RPMI7951 (cell line): ENCODE measurements at regions not wholly inside any gene's neighbourhood (a gene's known extent, or its start where the extent isn't known, plus 50 kb on each side); places are given as distances from the start of the nearest gene placed in this dataset.
"Not testable (repeated sequence)": the region's sequence is repeated elsewhere in the genome, so short reads cannot be mapped to it uniquely, and the experiment has no call there.

Experiments used
- DNase-seq: peaks from one replicate; pipeline ENCODE4 v3.0.0-alpha.2; 2012; ENCODE audit warnings: low read depth

- DNase-seq: not testable (repeated sequence)
Measured at GRCh38 chr5:159502116-159502515, 171.8 kb upstream of the IL12B start.

GRCh38 chr5:159503236-159503635, 172.9 kb upstream of the IL12B start:
- DNase-seq: no peak

DNA sequence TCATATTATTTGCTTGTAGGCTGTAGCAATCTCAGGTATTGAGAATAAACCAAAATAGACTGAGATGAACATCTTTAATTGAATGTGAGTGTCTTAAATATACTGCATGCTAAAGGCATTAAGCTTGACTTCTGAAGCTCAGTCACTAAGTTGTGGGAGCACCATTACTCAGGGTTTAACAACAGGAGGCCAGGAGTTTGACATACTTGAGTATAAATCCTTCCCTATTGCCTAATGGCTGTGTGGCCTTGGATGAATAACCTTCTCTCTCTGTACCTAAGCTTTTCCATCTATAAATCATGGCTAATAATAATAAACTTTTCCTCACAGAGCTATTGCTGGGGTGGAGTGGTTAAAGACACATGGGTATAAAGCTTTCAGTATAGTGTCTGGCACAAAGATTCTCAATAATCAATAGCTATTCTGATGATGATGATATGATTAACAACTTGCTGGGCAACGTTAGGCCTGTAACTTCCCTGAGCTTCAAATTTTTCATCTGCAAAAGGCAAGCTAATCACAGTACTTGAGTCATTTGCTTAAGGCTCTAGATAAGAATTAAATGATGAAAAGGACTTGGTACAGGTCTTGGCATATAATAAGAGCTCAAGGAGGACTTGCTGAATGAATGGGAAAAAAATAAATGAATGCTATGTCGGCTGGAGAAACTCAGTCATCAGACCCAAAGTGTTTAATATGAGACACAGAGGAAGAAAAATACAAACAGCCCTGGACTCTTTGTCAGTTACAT, 174.0 kb upstream of the IL12B start:
- DNase-seq: no peak

GRCh38 chr5:159504857-159505304, 174.6 kb upstream of the IL12B start:
- DNase-seq: peak; percentile 40

GRCh38 chr5:159507055-159507454, 176.8 kb upstream of the IL12B start:
- no peak for DNase-seq

DNA sequence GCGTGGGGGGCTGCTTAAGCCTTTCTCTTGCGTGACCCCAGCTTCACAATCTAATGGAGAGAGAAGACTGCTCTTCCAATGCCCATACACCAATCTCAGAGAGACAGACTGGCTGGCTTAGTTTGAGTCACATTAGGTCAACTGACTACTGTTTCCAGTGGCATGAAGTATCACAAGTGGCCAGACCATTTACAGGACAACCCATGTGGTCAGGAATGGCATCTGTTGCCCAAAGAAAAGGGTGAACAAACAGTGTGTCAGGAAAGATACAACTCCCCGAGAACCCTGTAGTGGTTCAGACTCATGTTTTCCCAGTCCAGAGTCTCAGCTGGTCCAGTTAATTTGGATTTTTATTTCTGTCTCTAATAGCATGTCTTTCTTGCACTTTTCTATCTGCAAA, 177.4 kb upstream of the IL12B start:
- no peak for DNase-seq

GRCh38 chr5:159508344-159508743, 178.1 kb upstream of the IL12B start:
- no peak for DNase-seq

- no peak for DNase-seq
Measured at GRCh38 chr5:159509002-159509660, 178.8 kb upstream of the IL12B start.

DNA sequence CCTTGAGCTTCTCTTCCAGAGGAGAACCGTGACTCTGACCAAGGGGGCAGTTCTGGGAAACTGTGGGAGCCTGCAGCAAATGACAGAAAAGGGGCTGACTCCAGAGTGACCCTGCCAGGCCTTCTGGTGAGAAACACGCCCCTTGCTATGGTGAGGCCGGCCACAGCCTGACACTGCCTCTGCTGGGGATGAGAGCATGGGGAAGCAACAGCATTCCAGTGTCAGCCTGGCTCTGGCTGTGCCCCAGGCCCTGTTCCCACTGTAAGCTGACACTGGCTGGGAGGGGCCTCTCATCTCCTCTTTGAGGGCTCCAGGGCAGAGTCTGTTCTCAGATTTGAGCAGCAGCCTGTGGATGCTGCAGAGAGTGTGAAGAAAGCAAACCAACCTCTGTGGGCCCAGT, 180.0 kb upstream of the IL12B start:
- DNase-seq: peak; percentile 69

DNA sequence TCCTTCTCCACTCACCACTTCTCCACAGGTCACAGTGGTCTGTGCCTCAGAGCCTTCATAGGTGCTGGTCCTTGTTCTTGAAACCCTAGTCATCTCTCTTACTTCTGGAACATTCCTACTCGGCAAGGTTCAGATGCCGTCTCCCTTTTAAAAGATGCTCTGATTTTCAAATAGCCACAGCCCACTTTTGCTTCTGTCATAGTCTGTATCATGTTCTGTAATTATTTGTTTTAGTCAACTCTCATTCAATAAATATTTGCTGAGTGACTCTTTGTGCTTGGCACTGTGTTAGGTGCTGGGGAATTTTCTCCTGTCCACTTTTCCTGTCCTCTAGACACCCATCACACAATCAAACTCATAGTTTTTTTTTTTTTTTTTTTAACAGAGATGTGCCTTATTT, 181.3 kb upstream of the IL12B start:
- DNase-seq: no peak

GRCh38 chr5:159512064-159512463, 181.8 kb upstream of the IL12B start:
- DNase-seq: no peak

DNA sequence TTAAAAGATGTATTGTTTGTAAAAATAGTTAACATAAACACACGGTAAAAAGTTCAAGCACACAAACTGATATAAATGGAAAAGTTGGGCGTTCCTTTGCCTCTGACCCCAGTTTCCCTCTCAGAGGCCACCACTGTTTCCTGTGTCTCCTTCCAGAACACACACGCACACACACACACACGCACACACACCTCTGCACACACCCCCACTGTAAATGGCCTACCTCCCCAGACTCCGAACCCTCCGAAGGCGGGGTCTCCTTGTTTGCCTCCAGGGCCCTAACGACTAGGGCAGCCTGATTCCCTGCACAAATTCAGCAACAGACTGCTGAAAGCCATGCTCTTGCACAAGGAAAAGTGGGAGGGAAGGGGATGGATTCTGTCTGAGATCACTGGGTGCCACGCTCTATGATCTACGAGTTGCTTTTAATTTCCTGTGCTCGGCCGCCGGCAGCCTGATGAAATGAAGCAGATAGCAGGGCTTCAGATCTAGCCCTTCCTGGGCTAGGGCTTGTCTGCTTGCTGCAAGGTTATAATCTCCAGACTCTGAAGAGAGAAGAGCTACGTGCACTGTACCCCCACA, 184.0 kb upstream of the IL12B start:
- DNase-seq: no peak

- no peak for DNase-seq
Measured at GRCh38 chr5:159515197-159515596, 184.9 kb upstream of the IL12B start.

GRCh38 chr5:159515909-159516415, 185.7 kb upstream of the IL12B start:
- peak; percentile 38 for DNase-seq

DNA sequence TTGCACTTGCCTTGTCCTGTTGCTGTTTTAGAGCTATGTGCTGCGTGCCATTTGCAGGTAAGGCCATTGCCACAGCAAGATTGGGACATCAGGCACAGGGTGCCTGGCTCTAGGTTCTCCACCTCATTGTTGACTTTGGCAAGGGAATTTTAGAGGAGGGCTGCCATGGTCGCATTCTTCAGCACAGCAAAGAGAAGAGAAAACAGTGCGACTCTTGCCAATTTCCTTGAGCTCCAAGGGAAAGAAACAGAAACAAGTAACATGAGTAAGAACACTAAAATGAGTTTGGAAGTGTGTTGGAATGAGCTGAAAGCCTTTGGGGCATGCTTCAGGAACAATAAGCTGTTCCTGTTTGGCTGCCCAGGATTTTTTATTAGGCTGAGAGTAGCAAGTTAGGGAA, 188.1 kb upstream of the IL12B start:
- DNase-seq: no peak

DNA sequence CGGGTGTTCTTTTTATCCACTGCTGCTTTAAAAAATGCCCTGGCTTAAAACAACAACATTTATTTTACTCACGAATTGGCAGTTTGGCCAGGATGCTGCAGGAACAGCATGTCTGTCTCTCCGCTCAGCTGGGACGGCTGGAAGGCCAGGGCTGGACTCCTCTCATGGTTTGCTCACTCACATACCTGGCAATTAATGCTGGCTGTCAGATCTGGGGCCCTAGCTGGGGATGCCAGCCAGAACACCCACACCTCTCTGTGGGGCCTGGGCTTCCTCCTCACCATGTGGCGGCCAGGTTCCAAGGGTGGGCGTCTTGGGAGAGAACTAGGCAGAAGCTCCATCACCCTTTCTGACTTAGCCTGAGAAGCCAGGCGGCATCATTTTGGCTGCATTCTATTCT, 189.1 kb upstream of the IL12B start:
- no peak for DNase-seq

- no peak for DNase-seq
Measured at GRCh38 chr5:159522841-159523240, 192.6 kb upstream of the IL12B start.

DNA sequence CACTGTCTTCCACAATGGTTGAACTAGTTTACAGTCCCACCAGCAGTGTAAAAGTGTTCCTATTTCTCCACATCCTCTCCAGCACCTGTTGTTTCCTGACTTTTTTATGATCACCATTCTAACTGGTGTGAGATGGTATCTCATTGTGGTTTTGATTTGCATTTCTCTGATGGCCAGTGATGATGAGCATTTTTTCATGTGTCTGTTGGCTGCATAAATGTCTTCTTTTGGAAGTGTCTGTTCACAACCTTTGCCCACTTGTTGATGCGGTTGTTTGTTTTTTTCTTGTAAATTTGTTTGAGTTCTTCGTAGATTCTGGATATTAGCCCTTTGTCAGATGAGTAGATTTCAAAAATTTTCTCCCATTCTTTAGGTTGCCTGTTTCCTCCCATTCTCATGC, 194.0 kb upstream of the IL12B start:
- DNase-seq: not testable (repeated sequence)

- no peak for DNase-seq
Measured at GRCh38 chr5:159525117-159525516, 194.8 kb upstream of the IL12B start.

- DNase-seq: no peak
Measured at GRCh38 chr5:159527546-159528254, 197.4 kb upstream of the IL12B start.

- no peak for DNase-seq
Measured at GRCh38 chr5:159531554-159532105, 201.3 kb upstream of the IL12B start.

DNA sequence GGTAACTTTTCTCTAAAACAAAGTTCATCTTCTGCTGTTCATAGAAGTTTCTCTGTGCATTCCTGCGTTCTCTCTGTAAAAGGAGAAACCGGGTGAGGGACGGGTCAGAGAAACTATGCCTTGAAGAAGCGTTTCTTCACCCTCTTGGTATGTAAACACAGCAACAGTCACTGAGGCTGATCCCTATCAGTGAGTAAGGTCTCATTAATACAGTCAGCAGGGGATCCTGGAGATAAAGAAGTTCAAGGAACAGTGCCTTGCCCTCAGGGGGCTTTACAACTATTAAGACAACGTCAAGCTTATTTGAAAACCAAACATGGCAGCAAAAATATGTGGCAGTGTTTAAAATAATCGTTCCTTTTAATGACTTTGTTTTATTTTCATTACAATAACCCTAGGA, 202.9 kb upstream of the IL12B start:
- no peak for DNase-seq
